Astrocyte (in vitro differentiated cells and primary cell): ENCODE measurements at regions not wholly inside any gene's neighbourhood (a gene's known extent, or its start where the extent isn't known, plus 50 kb on each side); places are given as distances from the start of the nearest gene placed in this dataset.
"Not testable (repeated sequence)": the region's sequence is repeated elsewhere in the genome, so short reads cannot be mapped to it uniquely, and the experiment has no call there.

ENCODE experiments used
- DNase-seq: peaks from one replicate; pipeline ENCODE4 v3.0.0-alpha.2; 2010; ENCODE audit warnings: low read depth
- FAIRE-seq: peaks from 2 replicates; lab custom pipeline; 2011; peaks lifted over from hg19 to GRCh38; lab: Jason Lieb, UNC
- H2AFZ ChIP-seq: 2 replicates; pipeline ENCODE4 v1.6.0; 2012; ENCODE audit warnings: low read depth, low read length, inconsistent platforms
- H3K27ac ChIP-seq: 2 replicates; pipeline ENCODE4 v1.5.1; 2011; ENCODE audit warnings: low read depth, low read length, inconsistent platforms
- H3K27me3 ChIP-seq: 2 replicates; pipeline ENCODE4 v1.6.0; 2011; ENCODE audit warnings: low read length, inconsistent platforms; ENCODE audit not compliant: insufficient read depth
- H3K36me3 ChIP-seq: 2 replicates; pipeline ENCODE4 v1.5.1; 2011; ENCODE audit warnings: low read length, inconsistent platforms; ENCODE audit not compliant: insufficient read depth
- H3K4me1 ChIP-seq: 2 replicates; pipeline ENCODE4 v1.5.1; 2011; ENCODE audit warnings: low read length, inconsistent platforms; ENCODE audit not compliant: insufficient read depth
- H3K4me2 ChIP-seq: 2 replicates; pipeline ENCODE4 v1.6.0; 2012; ENCODE audit warnings: low read length, inconsistent platforms
- H3K4me3 ChIP-seq: 2 replicates; pipeline ENCODE4 v1.5.1; 2011; ENCODE audit warnings: low read depth, mild to moderate bottlenecking, low read length, inconsistent platforms; ENCODE audit not compliant: insufficient read depth
- H3K79me2 ChIP-seq: 2 replicates; pipeline ENCODE4 v1.6.0; 2012; ENCODE audit warnings: mild to moderate bottlenecking, low read length, inconsistent platforms; ENCODE audit not compliant: insufficient read depth
- H3K9ac ChIP-seq: 2 replicates; pipeline ENCODE4 v1.6.0; 2012; ENCODE audit warnings: mild to moderate bottlenecking, low read length, inconsistent platforms
- H3K9me3 ChIP-seq: 2 replicates; pipeline ENCODE4 v1.5.1; 2012; ENCODE audit warnings: low read depth, mild to moderate bottlenecking, low read length, inconsistent platforms; ENCODE audit not compliant: insufficient read depth
- H4K20me1 ChIP-seq: 2 replicates; pipeline ENCODE4 v1.6.0; 2012; ENCODE audit warnings: low read length, inconsistent platforms; ENCODE audit not compliant: insufficient read depth
- H3K27ac Mint-ChIP-seq: one replicate; pipeline ENCODE4 v1.8.0; 2021; ENCODE audit warnings: mild to moderate bottlenecking, mixed read lengths; ENCODE audit not compliant: unreplicated experiment
- H3K27me3 Mint-ChIP-seq: one replicate; pipeline ENCODE4 v1.8.0; 2021; ENCODE audit warnings: low read depth, mixed read lengths; ENCODE audit not compliant: unreplicated experiment
- H3K36me3 Mint-ChIP-seq: one replicate; pipeline ENCODE4 v1.8.0; 2021; ENCODE audit warnings: low read depth, mixed read lengths; ENCODE audit not compliant: unreplicated experiment
- H3K4me1 Mint-ChIP-seq: one replicate; pipeline ENCODE4 v1.8.0; 2021; ENCODE audit warnings: low read depth, mixed read lengths; ENCODE audit not compliant: unreplicated experiment
- H3K4me3 Mint-ChIP-seq: one replicate; pipeline ENCODE4 v1.8.0; 2021; ENCODE audit warnings: mild to moderate bottlenecking, moderate library complexity, mixed read lengths; ENCODE audit not compliant: unreplicated experiment
- H3K9me3 Mint-ChIP-seq: one replicate; pipeline ENCODE4 v1.8.0; 2021; ENCODE audit warnings: mild to moderate bottlenecking, mixed read lengths; ENCODE audit not compliant: unreplicated experiment
- CTCF ChIP-seq: IDR thresholded peaks from 2 replicates; pipeline ENCODE4 v1.5.1; 2011; ENCODE audit warnings: low read depth, mild to moderate bottlenecking, inconsistent platforms, low read length, moderate library complexity; ENCODE audit not compliant: insufficient read depth
- EZH2 ChIP-seq: IDR thresholded peaks from 2 replicates; pipeline ENCODE4 v1.6.1; 2012; ENCODE audit warnings: mild to moderate bottlenecking, low read length, inconsistent platforms; ENCODE audit not compliant: insufficient read depth

GRCh38 chrX:80556148-80556547, 135.9 kb downstream of the TENT5D start:
- no peak overlapping the region for H3K4me3 ChIP-seq
- H3K9me3 Mint-ChIP-seq = no peaks in the 10 kb centered on the region
- no peaks in the 10 kb centered on the region for H3K4me1 ChIP-seq
- no peak overlapping the region for H3K4me3 Mint-ChIP-seq
- no peaks in the 10 kb centered on the region for H3K36me3 Mint-ChIP-seq
- no peak overlapping the region for H3K27ac ChIP-seq
- H3K9me3 ChIP-seq = no peaks in the 10 kb centered on the region
- H3K79me2 ChIP-seq = no peaks in the 10 kb centered on the region
- FAIRE-seq (no peak), DNase-seq (no peak)
- H3K4me1 Mint-ChIP-seq = no peaks in the 10 kb centered on the region
- no peak for TF ChIP-seq EZH2
- TF ChIP-seq CTCF = no peak
- H4K20me1 ChIP-seq = no peaks in the 10 kb centered on the region
- H2AFZ ChIP-seq = no peak overlapping the region
- H3K36me3 ChIP-seq = no peaks in the 10 kb centered on the region
- H3K27me3 Mint-ChIP-seq = no peaks in the 10 kb centered on the region
- no peak overlapping the region for H3K9ac ChIP-seq
- no peak overlapping the region for H3K4me2 ChIP-seq
- no peak overlapping the region for H3K27ac Mint-ChIP-seq
- no peaks in the 10 kb centered on the region for H3K27me3 ChIP-seq

GRCh38 chrX:80572636-80573035, 152.4 kb downstream of the TENT5D start:
- H4K20me1 ChIP-seq = no peaks in the 10 kb centered on the region
- H3K4me1 ChIP-seq = no peaks in the 10 kb centered on the region
- no peak overlapping the region for H3K27ac ChIP-seq
- Mint-ChIP-seq H3K9me3 (peaks cover 5% of the 10 kb centered on the region), H3K4me3 (no peak overlapping the region), H3K4me1 (peaks cover 9% of the 10 kb centered on the region), H3K27me3 (no peaks in the 10 kb centered on the region), H3K36me3 (no peaks in the 10 kb centered on the region), H3K27ac (no peak overlapping the region)
- FAIRE-seq = no peak
- no peaks in the 10 kb centered on the region for H3K9me3 ChIP-seq
- H3K4me3 ChIP-seq = no peak overlapping the region
- H3K27me3 ChIP-seq = no peaks in the 10 kb centered on the region
- H3K36me3 ChIP-seq = no peaks in the 10 kb centered on the region
- no peak overlapping the region for H3K9ac ChIP-seq
- no peak overlapping the region for H2AFZ ChIP-seq
- TF ChIP-seq EZH2 (no peak), CTCF (no peak)
- H3K4me2 ChIP-seq = no peak overlapping the region
- DNase-seq = no peak
- no peaks in the 10 kb centered on the region for H3K79me2 ChIP-seq

GRCh38 chrX:80573275-80573674, 153.0 kb downstream of the TENT5D start:
- Histone ChIP-seq H3K9me3 (no peaks in the 10 kb centered on the region), H3K36me3 (no peaks in the 10 kb centered on the region), H3K79me2 (no peaks in the 10 kb centered on the region), H3K4me1 (no peaks in the 10 kb centered on the region), H4K20me1 (no peaks in the 10 kb centered on the region), H3K4me2 (no peak overlapping the region), H3K4me3 (no peak overlapping the region), H2AFZ (no peak overlapping the region), H3K27ac (no peak overlapping the region), H3K9ac (no peak overlapping the region), H3K27me3 (no peaks in the 10 kb centered on the region)
- FAIRE-seq = no peak
- no peak for DNase-seq
- Mint-ChIP-seq H3K36me3 (no peaks in the 10 kb centered on the region), H3K4me1 (peaks cover 9% of the 10 kb centered on the region), H3K27ac (no peak overlapping the region), H3K9me3 (peaks cover 5% of the 10 kb centered on the region), H3K27me3 (no peaks in the 10 kb centered on the region), H3K4me3 (no peak overlapping the region)
- TF ChIP-seq CTCF (no peak), EZH2 (no peak)

GRCh38 chrX:80574486-80575086, 154.3 kb downstream of the TENT5D start:
- not testable (repeated sequence) for FAIRE-seq, H3K36me3 Mint-ChIP-seq, H3K27ac Mint-ChIP-seq, H3K4me2 ChIP-seq, H3K27me3 ChIP-seq, H3K27me3 Mint-ChIP-seq, H3K4me1 ChIP-seq, H3K27ac ChIP-seq, H2AFZ ChIP-seq, H3K9ac ChIP-seq, H3K36me3 ChIP-seq, H3K79me2 ChIP-seq, H3K4me3 ChIP-seq, H3K9me3 Mint-ChIP-seq, H4K20me1 ChIP-seq, H3K4me3 Mint-ChIP-seq, H3K9me3 ChIP-seq, DNase-seq
- H3K4me1 Mint-ChIP-seq = peaks cover 10% of the 10 kb centered on the region
